Heart right ventricle (tissue), 16 donors: ENCODE measurements at regions not wholly inside any gene's neighbourhood (a gene's known extent, or its start where the extent isn't known, plus 50 kb on each side); places are given as distances from the start of the nearest gene placed in this dataset.

Source experiments
- ATAC-seq, 8 donors: fragments of 200-7000 bp; cut with Tn5 transposase; one replicate each; pipeline ENCODE4 v1.9.1; 2020; ENCODE audit warnings: mild to moderate bottlenecking in 8 of 8, moderate library complexity in 8 of 8, moderate number of reproducible peaks in 1 of 8
- DNase-seq, 2 donors: peaks; one replicate each; pipeline ENCODE4 v3.0.0-alpha.2; 2020
- H3K27ac ChIP-seq, 10 donors: fragments of 200-600 bp; sonication (generic) in 2 of 10; one replicate each; pipeline versions ENCODE4 v1.5.0 to v1.8.0; 2020 to 2022; ENCODE audit warnings: mild to moderate bottlenecking in 3 of 10
- H3K27me3 ChIP-seq, 7 donors: fragments of 200-600 bp; one replicate each; pipeline ENCODE4 v1.8.0; 2021 to 2022; ENCODE audit warnings: mild to moderate bottlenecking in 2 of 7
- H3K36me3 ChIP-seq, 9 donors: fragments of 200-600 bp; sonication (generic) in 1 of 9; one replicate each; pipeline versions ENCODE4 v1.5.0 to v1.8.0; 2020 to 2022; ENCODE audit warnings: mild to moderate bottlenecking in 2 of 9
- H3K4me1 ChIP-seq, 9 donors: fragments of 200-600 bp; sonication (generic) in 1 of 9; one replicate each; pipeline versions ENCODE4 v1.5.0 to v1.8.0; 2020 to 2022; ENCODE audit warnings: mild to moderate bottlenecking in 4 of 9
- H3K4me3 ChIP-seq, 10 donors: fragments of 200-600 bp; sonication (generic) in 2 of 10; one replicate each; pipeline versions ENCODE4 v1.5.0 to v1.8.0; 2020 to 2022; ENCODE audit warnings: mild to moderate bottlenecking in 7 of 10, moderate library complexity in 2 of 10
- H3K9me3 ChIP-seq, 11 donors: fragments of 200-600 bp in 10 of 11; sonication (generic) in 2 of 11; one replicate each; pipeline versions ENCODE4 v1.5.0 to v1.8.0; 2013 to 2022; ENCODE audit warnings: mild to moderate bottlenecking in 2 of 11, control low read depth in 1 of 11, moderate library complexity in 1 of 11
- CTCF ChIP-seq, 9 donors: fragments of 200-600 bp; sonication (generic) in 2 of 9; IDR thresholded peaks; one replicate each; pipeline versions ENCODE4 v1.5.0 to v1.8.0; 2021 to 2022; ENCODE audit warnings: antibody characterized with exemption in 9 of 9, mild to moderate bottlenecking in 5 of 9, moderate library complexity in 1 of 9
- WGBS, 2 donors: extraction: QIAGEN DNeasy Blood & Tissue Kit; methylation state at CpG; one replicate each; pipeline ENCODE4 v1.1.7; 2013; ENCODE audit warnings: inconsistent platforms in 1 of 2; 5-methylcytosine and 5-hydroxymethylcytosine counted together
- intact Hi-C, 10 donors: fragments of 100-400 bp; cut with DNase I; formaldehyde crosslinking; loops; one replicate each; pipeline versions ENCODE4 v1.11.1 to v1.14.2; 2022
- donor health status: Arrhythmogenic right ventricular cardiomyopathy.
- donor health status: ischemic (EF 13 %, LVEDD 7.1; RV severe dilation, severe dysfunction).
- donor health status: healthy with polysubstance abuse.
- donor health status: DM: no; HTN: yes; CAD: no.
- donor health status: DM: no; HTN: no; CAD: no.
- donor health status: ischemic (EF 25% LVEDD 6.9; RV normal size, moderate dysfunction).
- donor health status: ischemic (EF 25% LVEDD 5.7; RV mildly dilated, moderate dysfunction).
- donor health status: healthy.
- donor health status: DM: yes; HTN: yes; CAD: no.
- donor health status: Ischemic cardiomyopathy.
- donor health status: ischemic (EF 35%, LVEDD 5.7; RV mildly dilated, moderate dysfunction).
- donor health status: nonischemic (EF 11% LVEDD 7.7; RV severe dilation, severe dysfunction).
- donor health status: DM: yes; HTN: yes; CAD: no.
- donor health status: PGD.
- donor health status: ischemic (EF 29% LVEDD 5.4; RV normal size, mild dysfunction).
- donor health status: nonischemic (EF 23%, LVEDD 6.1; RV moderate dilation, normal function).

- DNase-seq (no peak), ATAC-seq (no peak)
- Histone ChIP-seq H3K27me3 (no peaks in the 10 kb centered on the region), H3K4me1 (no peaks in the 10 kb centered on the region), H3K9me3 (no peaks in the 10 kb centered on the region), H3K4me3 (no peak overlapping the region), H3K36me3 (no peaks in the 10 kb centered on the region), H3K27ac (no peak overlapping the region)
- intact Hi-C loops: no loop called here
- TF ChIP-seq CTCF (IDR thresholded peaks at IDR 0.05): no peak
These were observed 345.0 kb downstream of the DOK5 start for GRCh38 chr20:54820392-54820791.

DNA sequence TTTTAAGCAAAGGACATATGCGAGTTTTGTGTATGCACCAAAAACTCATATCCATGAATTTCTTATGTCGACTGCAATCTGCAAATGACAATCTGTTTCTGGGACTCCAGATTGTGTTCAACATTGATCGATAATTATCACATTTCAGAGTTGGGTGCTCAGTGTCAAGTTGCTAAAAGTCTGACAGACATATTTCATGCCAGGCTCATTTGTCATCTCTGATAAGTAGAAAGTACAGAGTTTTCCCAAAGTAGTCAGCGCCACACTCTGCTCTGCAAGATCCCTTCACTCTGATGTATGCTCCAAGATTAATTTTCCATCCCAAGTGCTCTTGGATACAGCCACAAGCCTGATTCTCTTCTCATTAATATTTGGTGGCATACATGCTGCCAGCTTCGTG, 331.1 kb downstream of the DOK5 start:
- TF ChIP-seq CTCF (IDR thresholded peaks at IDR 0.05): no peak
- Histone ChIP-seq H3K36me3 (no peaks in the 10 kb centered on the region), H3K27me3 (peaks cover 0 to 5% (median 0%) of the 10 kb centered on the region in 7 donors), H3K4me3 (no peak overlapping the region), H3K4me1 (no peaks in the 10 kb centered on the region), H3K27ac (no peak overlapping the region), H3K9me3 (no peaks in the 10 kb centered on the region)
- 69 to 75% methylated on average over 5 of the region's 5 CpGs for WGBS, 2 donors
- DNase-seq (no peak), ATAC-seq (no peak)
- intact Hi-C loops: no loop called here

GRCh38 chr20:54794874-54795273, 319.5 kb downstream of the DOK5 start:
- intact Hi-C loops: no loop called here
- H3K36me3 ChIP-seq: no peaks in the 10 kb centered on the region
- 86 to 90% methylated on average over 13 of the region's 13 CpGs for WGBS, 2 donors
- DNase-seq (no peak), ATAC-seq (no peak)
- no peaks in the 10 kb centered on the region for H3K4me1 ChIP-seq
- no peak for TF ChIP-seq CTCF (IDR thresholded peaks at IDR 0.05)
- no peaks in the 10 kb centered on the region for H3K27me3 ChIP-seq
- H3K4me3 ChIP-seq: no peak overlapping the region
- H3K27ac ChIP-seq: no peak overlapping the region
- H3K9me3 ChIP-seq: peaks cover 0 to 22% (median 0%) of the 10 kb centered on the region in 11 donors

- intact Hi-C loops: no loop called here
- no peak overlapping the region for H3K4me3 ChIP-seq
- H3K27ac ChIP-seq: no peak overlapping the region
- no peak for ATAC-seq
- H3K4me1 ChIP-seq: no peaks in the 10 kb centered on the region
- H3K36me3 ChIP-seq: no peaks in the 10 kb centered on the region
- DNase-seq: no peak
- 72 to 83% methylated on average over 6 of the region's 6 CpGs for whole genome bisulfite sequencing, 2 donors
- peaks cover 0 to 28% (median 0%) of the 10 kb centered on the region in 11 donors for H3K9me3 ChIP-seq
- no peak for TF ChIP-seq CTCF (IDR thresholded peaks at IDR 0.05)
- no peaks in the 10 kb centered on the region for H3K27me3 ChIP-seq
These were observed 318.7 kb downstream of the DOK5 start for GRCh38 chr20:54794110-54794509.
